ENCODE measurements at regions not wholly inside any gene's neighbourhood (a gene's known extent, or its start where the extent isn't known, plus 50 kb on each side); places are given as distances from the start of the nearest gene placed in this dataset.

DNA sequence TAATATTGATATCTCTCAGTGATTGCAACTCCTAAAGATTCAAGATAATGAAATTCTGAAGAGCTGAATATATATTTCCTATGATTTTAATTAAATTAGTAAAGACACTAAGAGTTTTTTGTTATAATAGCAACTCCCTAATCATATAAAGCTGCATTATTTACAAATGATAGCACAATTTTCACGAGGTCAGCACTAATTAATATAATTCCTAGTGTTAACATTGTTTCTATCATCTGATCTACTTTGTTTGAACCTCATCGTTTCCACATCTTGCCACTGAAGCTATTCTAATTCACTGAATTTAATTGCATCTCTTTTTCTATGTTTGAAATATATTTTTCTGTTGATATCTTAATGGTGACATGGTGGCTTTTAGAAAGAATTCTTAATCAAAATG lies 279.1 kb upstream of the ADGRL4 start:
- TF ChIP-seq, protein P1, sequence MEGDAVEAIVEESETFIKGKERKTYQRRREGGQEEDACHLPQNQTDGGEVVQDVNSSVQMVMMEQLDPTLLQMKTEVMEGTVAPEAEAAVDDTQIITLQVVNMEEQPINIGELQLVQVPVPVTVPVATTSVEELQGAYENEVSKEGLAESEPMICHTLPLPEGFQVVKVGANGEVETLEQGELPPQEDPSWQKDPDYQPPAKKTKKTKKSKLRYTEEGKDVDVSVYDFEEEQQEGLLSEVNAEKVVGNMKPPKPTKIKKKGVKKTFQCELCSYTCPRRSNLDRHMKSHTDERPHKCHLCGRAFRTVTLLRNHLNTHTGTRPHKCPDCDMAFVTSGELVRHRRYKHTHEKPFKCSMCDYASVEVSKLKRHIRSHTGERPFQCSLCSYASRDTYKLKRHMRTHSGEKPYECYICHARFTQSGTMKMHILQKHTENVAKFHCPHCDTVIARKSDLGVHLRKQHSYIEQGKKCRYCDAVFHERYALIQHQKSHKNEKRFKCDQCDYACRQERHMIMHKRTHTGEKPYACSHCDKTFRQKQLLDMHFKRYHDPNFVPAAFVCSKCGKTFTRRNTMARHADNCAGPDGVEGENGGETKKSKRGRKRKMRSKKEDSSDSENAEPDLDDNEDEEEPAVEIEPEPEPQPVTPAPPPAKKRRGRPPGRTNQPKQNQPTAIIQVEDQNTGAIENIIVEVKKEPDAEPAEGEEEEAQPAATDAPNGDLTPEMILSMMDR (IDR thresholded peaks at IDR 0.05), result no peak
- no peak for TF ChIP-seq ZFX (IDR thresholded peaks at IDR 0.05; ENCODE audit: borderline replicate concordance)
- H3K27ac ChIP-seq, result no peak overlapping the region

DNA sequence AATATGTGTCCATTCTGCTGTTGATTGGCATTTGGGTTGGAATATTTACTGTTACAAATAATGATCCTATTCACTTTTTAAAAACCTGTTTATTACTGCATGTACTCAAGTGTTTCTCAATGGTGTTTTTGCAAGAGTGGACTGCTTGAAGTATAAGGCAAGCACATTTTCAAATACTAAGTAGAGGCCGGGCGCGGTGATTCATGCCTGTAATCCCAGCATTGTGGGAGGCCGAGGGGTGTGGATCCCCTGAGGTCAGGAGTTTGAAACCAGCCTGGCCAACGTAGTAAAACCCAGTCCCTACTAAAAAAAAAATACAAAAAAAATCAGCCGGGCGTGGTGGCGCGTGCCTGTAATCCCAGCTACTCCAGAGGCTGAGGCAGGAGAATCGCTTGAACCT lies 276.9 kb upstream of the ADGRL4 start:
- no peak overlapping the region for H3K27ac ChIP-seq
- TF ChIP-seq, protein P1 (IDR thresholded peaks at IDR 0.05), result no peak
- TF ChIP-seq ZFX (IDR thresholded peaks at IDR 0.05; ENCODE audit: borderline replicate concordance), result no peak

DNA sequence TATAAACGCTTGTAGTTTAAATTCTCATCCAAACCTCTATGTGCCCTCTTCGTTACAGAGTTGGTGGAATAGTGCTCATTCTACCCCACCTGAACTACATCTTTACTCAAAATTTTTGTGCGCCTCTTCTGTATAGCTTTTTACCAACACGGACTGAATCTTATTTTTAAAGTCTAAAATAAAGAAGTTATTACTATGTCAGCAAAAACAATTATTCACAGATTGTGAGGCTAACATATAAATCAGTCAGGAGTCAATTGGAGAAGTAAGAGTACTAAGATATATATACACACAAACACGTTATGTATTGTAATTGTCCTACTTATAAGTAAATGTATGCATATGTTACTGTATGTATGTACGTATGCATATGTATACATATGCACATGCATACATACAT lies 274.9 kb upstream of the ADGRL4 start:
- no peak for TF ChIP-seq ZFX (IDR thresholded peaks at IDR 0.05; ENCODE audit: borderline replicate concordance)
- TF ChIP-seq, protein P1 (IDR thresholded peaks at IDR 0.05), result no peak
- no peak overlapping the region for H3K27ac ChIP-seq

DNA sequence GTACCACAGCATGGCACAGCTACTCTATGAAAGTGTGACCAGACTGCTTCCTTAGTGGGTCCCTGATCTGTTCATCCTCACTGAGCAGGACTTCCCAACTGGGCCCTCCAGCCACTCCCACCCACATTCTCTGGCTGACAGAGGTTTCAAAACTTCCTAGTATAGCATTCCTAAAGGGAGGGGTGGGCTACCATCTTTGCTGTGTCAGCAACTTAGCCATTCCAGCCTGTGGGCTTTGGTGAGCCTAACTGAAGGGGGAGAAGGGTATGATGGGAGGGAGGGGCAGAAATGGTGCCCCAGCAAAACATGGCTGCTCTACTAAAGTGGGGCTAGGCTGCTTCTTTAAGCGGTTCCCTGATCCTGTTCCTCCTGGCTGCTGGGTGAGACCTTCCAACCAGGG lies 265.2 kb upstream of the ADGRL4 start:
- H3K27ac ChIP-seq, result no peak overlapping the region
- TF ChIP-seq, protein P1 (IDR thresholded peaks at IDR 0.05), result no peak
- no peak for TF ChIP-seq ZFX (IDR thresholded peaks at IDR 0.05; ENCODE audit: borderline replicate concordance)

DNA sequence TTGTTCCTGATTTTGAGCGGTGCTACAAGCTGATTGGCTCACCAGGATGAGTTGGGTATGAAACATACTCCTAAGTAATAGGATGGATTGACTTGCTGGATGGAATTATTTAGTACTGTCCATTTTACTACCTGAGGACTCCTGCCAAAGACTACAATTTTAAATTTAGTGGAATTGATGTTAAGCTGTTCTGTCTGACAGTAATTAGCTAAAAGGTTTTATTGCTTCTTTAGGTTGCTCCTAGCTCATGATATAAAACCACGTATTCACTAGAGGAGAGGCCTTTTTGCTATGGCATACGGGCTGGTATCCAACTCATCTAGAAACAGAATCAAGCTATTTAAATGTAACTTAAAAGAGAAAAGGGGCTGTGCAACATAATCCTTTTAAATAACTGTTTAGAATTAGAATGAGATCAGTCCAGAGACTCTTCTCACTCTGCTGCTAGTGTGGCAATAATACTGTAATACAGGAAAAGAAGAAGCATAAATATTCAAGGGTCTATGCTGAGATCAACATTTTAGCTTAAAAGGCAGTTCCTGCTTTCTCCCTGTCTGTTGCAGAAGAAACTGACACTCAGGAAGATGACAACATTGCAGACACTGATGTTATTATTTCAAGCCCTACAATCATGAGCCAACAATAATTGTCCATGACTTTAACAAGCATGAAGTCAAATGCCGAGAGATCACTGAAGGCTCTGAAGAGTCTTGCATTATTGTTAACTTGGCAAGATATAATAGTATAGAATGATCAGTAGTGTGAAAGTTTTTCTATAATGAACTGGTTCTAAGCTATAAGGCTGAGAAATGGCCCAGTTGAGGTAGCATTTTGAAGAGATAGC lies 258.7 kb upstream of the ADGRL4 start:
- H3K27ac ChIP-seq, result no peak overlapping the region
- TF ChIP-seq ZFX (IDR thresholded peaks at IDR 0.05; ENCODE audit: borderline replicate concordance), result no peak
- TF ChIP-seq, protein P1 (IDR thresholded peaks at IDR 0.05), result no peak

DNA sequence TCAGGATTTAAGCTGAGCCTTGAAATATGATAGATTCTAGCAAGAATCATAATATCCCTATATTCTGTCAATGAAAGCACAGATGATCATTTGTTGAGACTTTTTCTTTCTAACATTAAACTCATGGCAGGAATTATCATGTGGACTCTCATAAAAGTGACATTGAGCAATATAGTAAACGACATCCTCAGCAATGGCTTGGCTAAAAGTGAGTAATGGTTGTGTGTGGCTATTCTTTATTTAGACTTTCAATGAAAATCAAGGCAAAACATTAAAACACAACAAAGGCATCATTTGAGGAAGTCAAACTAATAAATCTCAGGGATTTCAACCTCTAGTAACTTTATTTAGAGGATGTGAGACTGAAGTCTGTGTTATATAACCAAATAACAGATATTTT lies 257.8 kb upstream of the ADGRL4 start:
- H3K27ac ChIP-seq, result no peak overlapping the region

DNA sequence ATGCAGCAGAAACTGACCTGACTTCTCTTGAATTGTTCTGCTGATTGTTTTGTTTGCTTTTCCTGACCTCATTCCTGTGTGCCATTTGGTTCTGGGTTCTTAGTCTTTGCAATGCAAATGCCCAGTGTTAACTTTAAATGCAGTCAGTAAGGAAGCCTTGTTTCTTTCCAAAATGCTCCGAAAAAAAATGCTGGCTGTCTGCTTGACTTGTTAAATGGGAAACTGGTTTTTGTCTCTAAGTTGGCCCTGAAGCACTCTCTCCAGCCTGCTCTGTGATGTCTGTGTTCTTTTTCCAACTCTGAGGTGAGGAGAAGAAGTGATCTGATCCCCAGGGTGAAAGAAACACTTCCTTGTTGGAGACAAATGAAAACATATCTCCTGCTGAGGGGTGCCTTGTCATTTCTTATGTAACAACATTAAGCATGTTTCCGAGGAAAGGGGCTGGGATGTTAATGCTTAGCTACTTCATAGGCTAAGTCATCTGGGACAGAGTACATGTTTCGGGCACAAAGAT lies 256.3 kb upstream of the ADGRL4 start:
- TF ChIP-seq ZFX (IDR thresholded peaks at IDR 0.05; ENCODE audit: borderline replicate concordance), result no peak
- TF ChIP-seq, protein P1 (IDR thresholded peaks at IDR 0.05), result no peak
- H3K27ac ChIP-seq, result no peak overlapping the region

More for the DNA sequence above, 257.8 kb upstream of the ADGRL4 start:
- no peak for TF ChIP-seq ZFX (IDR thresholded peaks at IDR 0.05; ENCODE audit: borderline replicate concordance)
- TF ChIP-seq, protein P1 (IDR thresholded peaks at IDR 0.05), result no peak
